ENCODE measurements at regions not wholly inside any gene's neighbourhood (a gene's known extent, or its start where the extent isn't known, plus 50 kb on each side); places are given as distances from the start of the nearest gene placed in this dataset.

GRCh38 chr13:40304391-40304790, 362.1 kb downstream of the FOXO1 start:
- no peak for DNase-seq (ENCODE audit: low read depth)

GRCh38 chr13:40306817-40307216, 359.6 kb downstream of the FOXO1 start:
- DNase-seq (ENCODE audit: low read depth), result no peak

DNA sequence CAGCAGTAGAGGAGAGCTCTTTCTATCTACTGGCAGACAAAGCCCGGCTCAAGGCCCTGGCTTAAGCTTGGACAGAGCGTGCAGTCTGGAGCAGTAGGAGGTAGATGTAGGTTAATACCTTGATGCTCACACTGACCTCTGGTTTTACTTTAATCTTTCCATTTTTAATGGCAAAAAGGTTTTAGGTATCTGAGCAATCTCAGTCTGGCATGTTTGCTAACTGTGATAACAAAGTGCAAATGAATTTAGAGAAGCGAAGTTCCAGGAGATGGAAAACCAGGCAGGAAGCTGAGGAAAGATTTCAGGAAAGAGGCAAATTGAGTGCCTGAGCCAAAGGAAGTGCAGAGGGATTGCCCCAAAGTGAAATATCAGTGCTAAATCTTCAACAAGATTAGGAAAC, 356.6 kb downstream of the FOXO1 start:
- no peak for DNase-seq (ENCODE audit: low read depth)

- no peak for DNase-seq (ENCODE audit: low read depth)
Measured at GRCh38 chr13:40311356-40312101, 354.9 kb downstream of the FOXO1 start.

DNA sequence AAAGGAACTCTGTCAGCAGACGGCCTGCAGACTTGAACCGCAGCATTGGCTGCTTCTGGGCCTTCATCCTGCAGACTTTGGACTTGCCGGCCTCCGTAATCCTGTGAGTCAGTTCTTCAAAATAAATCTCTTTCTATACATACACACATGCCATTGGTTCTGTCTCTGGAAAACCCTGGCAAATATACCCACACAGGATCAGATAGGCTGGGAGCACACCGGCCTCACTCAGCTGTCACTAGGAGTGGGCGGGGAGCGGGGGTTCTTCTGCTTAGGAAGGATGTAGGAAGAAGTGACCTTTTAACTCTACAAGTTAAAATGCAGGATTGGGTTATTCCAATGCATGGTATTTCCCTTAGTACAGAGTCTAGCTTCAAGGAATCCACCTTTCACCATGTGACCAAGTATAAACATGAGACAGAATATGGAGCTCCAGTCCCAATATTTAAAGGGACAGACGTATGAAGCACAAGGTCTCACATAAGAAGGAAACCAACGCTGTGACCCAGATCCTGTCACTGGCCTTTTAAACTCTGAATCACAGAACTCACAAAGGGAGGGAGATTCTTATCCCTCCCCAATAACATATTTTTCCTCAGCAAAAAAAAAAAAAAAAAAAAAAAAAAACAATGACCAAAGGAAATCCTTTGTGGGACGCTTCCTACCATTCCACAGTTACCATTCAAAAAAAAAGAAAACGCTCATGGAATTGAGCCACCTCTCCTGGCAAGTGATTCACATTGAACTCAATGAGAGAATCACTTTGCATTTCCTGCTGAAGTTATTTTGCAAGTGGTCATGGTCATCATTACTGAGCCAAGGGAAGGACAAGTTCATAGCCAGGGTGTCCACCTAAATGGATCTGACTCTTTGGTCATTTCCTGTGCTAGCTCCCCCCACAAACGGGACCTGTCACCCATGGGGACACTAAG, 352.9 kb downstream of the FOXO1 start:
- no peak for DNase-seq (ENCODE audit: low read depth)

- no peak for DNase-seq (ENCODE audit: low read depth)
Measured at GRCh38 chr13:40315416-40316064, 350.9 kb downstream of the FOXO1 start.

DNA sequence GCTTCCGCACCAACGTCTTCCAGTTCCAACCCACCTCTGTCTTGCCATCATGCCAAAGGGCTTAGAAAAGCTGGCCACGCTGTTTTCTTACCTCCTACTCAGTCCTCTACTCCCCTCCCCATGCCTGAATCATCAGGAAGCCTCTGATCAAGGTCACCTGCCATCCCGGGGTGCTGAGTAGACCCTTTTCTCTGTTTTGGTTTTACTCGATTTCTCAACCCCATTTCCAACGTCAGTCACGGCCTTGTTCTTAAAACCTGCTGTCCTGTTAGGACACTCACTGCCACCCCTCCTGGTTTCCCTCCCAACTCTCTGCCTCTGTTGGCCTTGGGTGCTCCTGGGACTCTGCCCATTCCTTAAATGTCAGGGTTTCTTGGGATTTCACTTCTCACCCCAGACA, 350.1 kb downstream of the FOXO1 start:
- no peak for DNase-seq (ENCODE audit: low read depth)

- no peak for DNase-seq (ENCODE audit: low read depth)
Measured at GRCh38 chr13:40317980-40318327, 348.5 kb downstream of the FOXO1 start.

GRCh38 chr13:40318366-40318765, 348.1 kb downstream of the FOXO1 start:
- DNase-seq (ENCODE audit: low read depth), result no peak

- no peak for DNase-seq (ENCODE audit: low read depth)
Measured at GRCh38 chr13:40319699-40320579, 346.5 kb downstream of the FOXO1 start.

GRCh38 chr13:40328091-40328490, 338.4 kb downstream of the FOXO1 start:
- DNase-seq (ENCODE audit: low read depth), result no peak

GRCh38 chr13:40329781-40330485, 336.5 kb downstream of the FOXO1 start:
- no peak for DNase-seq (ENCODE audit: low read depth)

GRCh38 chr13:40330950-40331349, 335.5 kb downstream of the FOXO1 start:
- no peak for DNase-seq (ENCODE audit: low read depth)

GRCh38 chr13:40331802-40332201, 334.6 kb downstream of the FOXO1 start:
- DNase-seq (ENCODE audit: low read depth), result no peak

DNA sequence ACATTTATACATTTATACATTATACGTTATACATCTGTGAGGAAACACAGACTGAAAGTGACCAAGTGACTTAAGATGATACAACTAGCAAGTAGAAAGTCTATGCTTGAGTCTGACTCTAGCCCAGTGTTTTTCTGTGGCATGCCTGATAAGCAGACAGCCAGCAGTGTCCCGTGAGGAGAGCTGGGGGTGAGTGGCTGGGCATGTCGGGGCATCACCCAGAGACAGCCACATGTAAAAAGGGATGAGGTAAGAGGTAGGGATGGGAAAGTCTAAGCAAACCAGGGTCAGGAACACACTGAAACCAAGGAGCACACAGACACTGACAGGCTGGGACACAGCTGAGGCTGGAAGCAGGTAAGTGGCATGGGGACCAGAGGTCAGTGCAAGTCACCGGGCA, 333.2 kb downstream of the FOXO1 start:
- no peak for DNase-seq (ENCODE audit: low read depth)

- no peak for DNase-seq (ENCODE audit: low read depth)
Measured at GRCh38 chr13:40334031-40334430, 332.4 kb downstream of the FOXO1 start.

GRCh38 chr13:40334616-40335015, 331.8 kb downstream of the FOXO1 start:
- DNase-seq (ENCODE audit: low read depth), result no peak

- no peak for DNase-seq (ENCODE audit: low read depth)
Measured at GRCh38 chr13:40336228-40337221, 329.9 kb downstream of the FOXO1 start.

DNA sequence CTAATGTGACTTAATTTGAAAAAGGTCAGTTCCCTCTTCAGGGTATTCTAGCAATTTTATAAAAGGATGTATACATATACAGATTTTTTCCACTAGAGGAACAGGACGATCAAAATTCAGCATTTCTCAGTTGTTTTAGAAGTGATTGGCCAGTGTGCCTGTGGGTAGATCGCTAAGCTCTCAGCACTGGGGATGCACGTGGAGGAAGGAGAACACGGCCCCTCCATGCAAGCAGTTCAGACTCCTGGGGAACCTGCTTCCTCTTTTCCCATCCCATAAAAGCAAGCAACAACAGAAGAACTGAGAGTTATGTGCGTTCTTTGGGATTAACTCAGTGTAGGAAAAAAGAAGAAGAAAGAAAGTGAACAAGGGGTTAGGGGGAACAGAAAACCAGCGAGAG, 328.8 kb downstream of the FOXO1 start:
- no peak for DNase-seq (ENCODE audit: low read depth)

DNA sequence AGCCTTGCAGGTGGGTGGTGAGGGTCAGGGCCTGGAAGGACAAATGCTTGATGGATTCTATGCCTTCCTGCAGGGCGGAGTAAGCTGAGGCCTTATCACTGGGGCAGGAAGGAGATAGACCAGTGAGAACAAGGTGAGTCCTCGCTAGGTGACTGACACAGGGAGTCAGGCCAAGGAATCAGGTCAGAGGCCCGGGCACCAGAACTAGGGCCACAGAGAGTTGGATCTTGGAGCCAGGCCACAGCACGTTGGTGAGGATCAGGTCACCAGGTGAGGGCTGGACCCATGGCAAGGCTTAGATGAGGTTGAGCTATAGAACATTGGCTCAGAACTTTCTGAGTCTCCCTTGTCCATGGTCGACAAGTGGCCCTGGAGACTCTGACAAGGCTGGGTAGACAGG, 328.2 kb downstream of the FOXO1 start:
- no peak for DNase-seq (ENCODE audit: low read depth)
